RWPE1 (cell line): ENCODE measurements at regions not wholly inside any gene's neighbourhood (a gene's known extent, or its start where the extent isn't known, plus 50 kb on each side); places are given as distances from the start of the nearest gene placed in this dataset.

ENCODE experiments used
- CTCF ChIA-PET: fragments of 350-600 bp; sonication (Branson Sonifier 250); formaldehyde crosslinking; extraction: SDS; loops from one replicate; lab custom pipeline; 2021; lab: Yijun Ruan, JAX
- POLR2A ChIA-PET: fragments of 400-600 bp; formaldehyde crosslinking; extraction: SDS; loops from one replicate; lab custom pipeline; 2020; ENCODE audit warnings: antibody characterized with exemption; ENCODE audit not compliant: low non-redundant PET; lab: Yijun Ruan, JAX
- DNase-seq: peaks from one replicate; pipeline ENCODE4 v3.0.0; 2012; ENCODE audit warnings: low spot score
- H3K27ac ChIP-seq: fragments of 450-650 bp; 2 replicates; pipeline ENCODE4 v1.5.1; 2017
- TF ChIP-seq, protein P1 (sequence below): fragments of 450-650 bp; conservative IDR thresholded peaks from 2 replicates; pipeline ENCODE4 v1.5.1; 2017; ENCODE audit warnings: low read depth, mild to moderate bottlenecking

DNA sequence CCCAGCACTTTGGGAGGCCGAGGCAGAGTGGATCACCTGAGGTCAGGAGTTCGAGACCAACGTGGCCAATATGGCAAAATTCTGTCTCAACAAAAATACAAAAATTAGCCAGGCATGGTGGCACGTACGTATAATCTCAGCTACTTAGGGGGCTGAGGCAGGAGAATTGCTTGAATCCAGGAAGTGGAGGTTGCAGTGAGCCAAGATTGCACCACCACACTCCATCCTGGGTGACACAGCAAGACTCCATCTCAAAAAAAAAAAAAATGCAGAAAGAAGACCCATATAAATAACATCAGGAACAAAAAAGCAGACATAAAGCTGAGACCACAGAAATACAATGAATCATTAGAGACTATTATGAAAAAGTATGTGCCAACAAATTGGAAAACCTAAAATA is 235.2 kb upstream of the VEPH1 start:
- TF ChIP-seq, protein P1, sequence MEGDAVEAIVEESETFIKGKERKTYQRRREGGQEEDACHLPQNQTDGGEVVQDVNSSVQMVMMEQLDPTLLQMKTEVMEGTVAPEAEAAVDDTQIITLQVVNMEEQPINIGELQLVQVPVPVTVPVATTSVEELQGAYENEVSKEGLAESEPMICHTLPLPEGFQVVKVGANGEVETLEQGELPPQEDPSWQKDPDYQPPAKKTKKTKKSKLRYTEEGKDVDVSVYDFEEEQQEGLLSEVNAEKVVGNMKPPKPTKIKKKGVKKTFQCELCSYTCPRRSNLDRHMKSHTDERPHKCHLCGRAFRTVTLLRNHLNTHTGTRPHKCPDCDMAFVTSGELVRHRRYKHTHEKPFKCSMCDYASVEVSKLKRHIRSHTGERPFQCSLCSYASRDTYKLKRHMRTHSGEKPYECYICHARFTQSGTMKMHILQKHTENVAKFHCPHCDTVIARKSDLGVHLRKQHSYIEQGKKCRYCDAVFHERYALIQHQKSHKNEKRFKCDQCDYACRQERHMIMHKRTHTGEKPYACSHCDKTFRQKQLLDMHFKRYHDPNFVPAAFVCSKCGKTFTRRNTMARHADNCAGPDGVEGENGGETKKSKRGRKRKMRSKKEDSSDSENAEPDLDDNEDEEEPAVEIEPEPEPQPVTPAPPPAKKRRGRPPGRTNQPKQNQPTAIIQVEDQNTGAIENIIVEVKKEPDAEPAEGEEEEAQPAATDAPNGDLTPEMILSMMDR: no peak
- no peak for DNase-seq
- POLR2A ChIA-PET: no interaction called here
- CTCF ChIA-PET: no interaction called here
- H3K27ac ChIP-seq: no peak overlapping the region

DNA sequence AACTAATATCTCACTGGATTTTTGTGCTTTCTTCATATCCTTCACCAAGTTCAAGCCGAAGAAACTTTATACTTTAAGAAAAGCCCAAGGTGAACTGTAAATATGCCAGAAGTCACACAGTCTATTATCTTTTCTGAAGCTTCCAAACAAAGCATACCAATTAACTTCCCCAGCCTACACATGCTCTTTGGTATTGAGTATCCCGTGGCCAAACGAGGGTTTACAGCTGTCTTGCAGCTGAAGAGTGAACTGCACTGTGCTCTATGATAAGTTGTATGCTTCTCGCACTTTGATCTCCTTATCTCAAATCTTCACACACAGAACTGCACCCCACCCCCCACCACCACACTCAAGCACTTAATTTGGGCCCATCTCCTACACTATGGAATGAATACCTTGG is 215.6 kb upstream of the VEPH1 start:
- TF ChIP-seq, protein P1: no peak
- ChIA-PET POLR2A (no interaction called here), CTCF (interaction anchor here (0.6 kb wide), 1 partner anchor 247 kb away, joined by 3 read pairs; no protein-coding TSS in a partner anchor)
- no peak overlapping the region for H3K27ac ChIP-seq
- DNase-seq: no peak

DNA sequence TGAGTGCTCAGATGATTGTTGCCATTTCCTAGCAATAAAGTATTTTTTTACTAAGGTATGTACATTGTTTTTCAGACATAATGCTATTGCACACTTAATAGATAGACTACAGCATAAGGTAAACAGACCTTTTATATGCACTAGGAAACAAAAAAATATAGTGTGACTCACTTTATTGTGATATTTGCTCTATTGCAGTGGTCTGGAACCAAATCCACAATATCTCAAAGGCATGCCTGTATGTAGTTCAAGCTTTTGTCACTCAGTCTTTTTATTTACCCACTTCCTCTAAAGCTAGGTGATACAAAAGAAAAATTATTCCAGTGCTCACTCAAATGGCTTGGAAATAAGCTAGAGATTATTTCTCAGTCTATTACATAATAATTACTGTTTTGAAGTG is 209.9 kb upstream of the VEPH1 start:
- POLR2A ChIA-PET: no interaction called here
- TF ChIP-seq, protein P1: no peak
- CTCF ChIA-PET: no interaction called here
- H3K27ac ChIP-seq: no peak overlapping the region
- DNase-seq: no peak

DNA sequence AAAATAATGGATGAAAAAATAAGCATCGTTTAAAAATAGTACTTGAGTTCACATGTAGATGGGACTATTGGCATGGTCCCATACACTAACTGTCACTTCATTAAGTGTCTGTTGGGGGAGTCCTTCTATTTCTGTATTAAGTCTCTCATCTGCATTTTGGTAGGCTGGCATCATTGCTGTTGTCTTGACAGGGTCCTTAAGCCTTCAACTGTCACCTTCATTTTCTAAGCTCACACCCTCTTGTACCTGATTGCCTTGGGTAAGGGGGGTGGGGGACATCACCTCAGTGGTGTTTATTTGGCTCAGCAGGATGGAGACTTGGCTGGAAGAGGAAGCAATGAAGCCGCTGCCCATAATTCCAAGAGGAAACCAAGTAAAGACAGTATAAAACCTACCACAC is 202.0 kb upstream of the VEPH1 start:
- no peak overlapping the region for H3K27ac ChIP-seq
- TF ChIP-seq, protein P1: no peak

DNA sequence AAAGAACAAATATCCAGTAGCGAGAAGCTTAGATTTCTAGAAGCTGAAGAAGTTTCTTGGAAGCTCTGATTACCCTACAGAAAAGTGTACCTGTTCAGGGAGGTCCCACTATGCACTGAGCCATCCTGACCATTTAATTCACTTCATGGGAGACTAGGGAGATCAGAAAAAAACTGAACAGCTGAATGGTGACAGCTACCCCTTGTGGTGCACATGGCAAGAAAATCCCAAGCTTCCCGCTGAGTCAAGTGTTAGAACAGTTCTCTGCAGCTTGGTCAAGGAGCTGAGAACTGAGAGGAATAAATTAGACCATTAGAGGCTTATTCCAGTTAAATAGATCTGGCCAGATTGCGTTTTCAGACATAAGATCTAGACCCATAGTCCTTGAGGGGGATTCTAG is 197.2 kb upstream of the VEPH1 start:
- POLR2A ChIA-PET: no interaction called here
- no peak overlapping the region for H3K27ac ChIP-seq
- CTCF ChIA-PET: no interaction called here
- no peak for DNase-seq
- TF ChIP-seq, protein P1: no peak

More for the DNA sequence above, 202.0 kb upstream of the VEPH1 start:
- no peak for DNase-seq
- ChIA-PET POLR2A (no interaction called here), CTCF (no interaction called here)

DNA sequence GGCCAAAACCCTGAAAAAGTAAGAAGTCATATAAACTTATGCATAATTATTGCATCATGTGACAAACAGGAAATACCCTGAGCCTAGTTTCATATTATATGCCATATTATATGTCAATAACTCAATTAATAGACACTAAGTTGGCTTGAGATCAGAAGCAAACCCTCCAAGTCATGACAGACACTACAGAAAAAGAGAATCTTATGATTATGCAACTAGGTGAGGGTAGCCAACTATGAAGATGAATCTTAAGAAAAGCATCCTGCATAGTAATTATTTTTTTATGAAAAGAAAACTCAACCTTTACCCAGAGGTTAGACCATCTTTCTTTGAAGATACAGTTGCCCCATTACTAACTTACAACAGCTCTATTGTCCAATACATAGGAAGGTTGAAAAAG is 192.4 kb upstream of the VEPH1 start:
- H3K27ac ChIP-seq: no peak overlapping the region
- ChIA-PET POLR2A (no interaction called here), CTCF (no interaction called here)
- DNase-seq: no peak
- TF ChIP-seq, protein P1: no peak

DNA sequence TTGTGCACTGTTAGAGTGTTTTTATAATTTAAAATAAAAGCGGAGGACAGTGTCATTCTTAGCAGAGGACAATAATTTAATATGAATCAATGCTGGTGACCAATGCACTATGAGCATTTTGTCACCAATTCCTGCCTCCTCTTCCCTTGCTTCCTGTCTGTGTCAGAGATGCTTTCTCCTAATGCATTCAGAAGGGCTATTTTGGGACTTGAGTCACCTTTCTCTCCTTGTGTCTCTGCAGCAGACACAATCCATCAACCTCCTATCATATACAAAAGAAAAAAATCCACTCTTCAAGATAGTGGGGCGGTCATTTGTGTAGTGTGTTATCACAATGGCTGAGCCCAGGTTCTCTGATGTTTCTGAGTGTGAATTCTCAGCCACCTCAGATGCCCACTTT is 191.9 kb upstream of the VEPH1 start:
- TF ChIP-seq, protein P1: no peak
- DNase-seq: no peak
- POLR2A ChIA-PET: no interaction called here
- no peak overlapping the region for H3K27ac ChIP-seq
- CTCF ChIA-PET: no interaction called here
